Osteoblast (primary cell): ENCODE measurements at regions not wholly inside any gene's neighbourhood (a gene's known extent, or its start where the extent isn't known, plus 50 kb on each side); places are given as distances from the start of the nearest gene placed in this dataset.

Experiments
- DNase-seq: peaks from one replicate; pipeline ENCODE4 v3.0.0; 2011; ENCODE audit warnings: low spot score, mixed read lengths; ENCODE audit not compliant: insufficient read length; ENCODE audit errors: missing footprints
- H2AFZ ChIP-seq: 2 replicates; pipeline ENCODE4 v1.6.0; 2011; ENCODE audit warnings: mild to moderate bottlenecking, low read length
- H3K27ac ChIP-seq: 2 replicates; pipeline ENCODE4 v1.5.1; 2011; ENCODE audit warnings: mild to moderate bottlenecking, low read depth, low read length, moderate library complexity
- H3K27me3 ChIP-seq: 2 replicates; pipeline ENCODE4 v1.6.0; 2012; ENCODE audit warnings: mild to moderate bottlenecking, control low read depth, inconsistent platforms, low read length, moderate library complexity; ENCODE audit not compliant: insufficient read depth
- H3K36me3 ChIP-seq: 2 replicates; pipeline ENCODE4 v1.5.1; 2011; ENCODE audit warnings: mild to moderate bottlenecking, low read length, control low read depth, moderate library complexity; ENCODE audit not compliant: insufficient read depth
- H3K4me1 ChIP-seq: 2 replicates; pipeline ENCODE4 v1.5.1; 2011; ENCODE audit warnings: mild to moderate bottlenecking, low read length, control low read depth, moderate library complexity; ENCODE audit not compliant: insufficient read depth
- H3K4me2 ChIP-seq: 2 replicates; pipeline ENCODE4 v1.6.0; 2011; ENCODE audit warnings: mild to moderate bottlenecking, low read length; ENCODE audit not compliant: insufficient read depth
- H3K4me3 ChIP-seq: fragments of 200-600 bp; sonication (generic); 3 replicates; pipeline ENCODE4 v1.5.1; 2012; ENCODE audit warnings: mild to moderate bottlenecking, low read length, inconsistent platforms; ENCODE audit not compliant: insufficient read depth
- H3K79me2 ChIP-seq: 2 replicates; pipeline ENCODE4 v1.6.0; 2012; ENCODE audit warnings: mild to moderate bottlenecking, low read length, control low read depth, inconsistent platforms; ENCODE audit not compliant: insufficient read depth
- H3K9me3 ChIP-seq: 2 replicates; pipeline ENCODE4 v1.5.1; 2011; ENCODE audit warnings: low read depth, low read length, control low read depth
- H4K20me1 ChIP-seq: 2 replicates; pipeline ENCODE4 v1.6.0; 2012; ENCODE audit warnings: mild to moderate bottlenecking, low read length, control low read depth; ENCODE audit not compliant: insufficient read depth
- TF ChIP-seq, protein P1 (sequence below): IDR thresholded peaks from 2 replicates; pipeline ENCODE4 v1.5.1; 2011; ENCODE audit warnings: mild to moderate bottlenecking, low read depth, low read length, moderate library complexity; ENCODE audit errors: extremely low read depth

DNA sequence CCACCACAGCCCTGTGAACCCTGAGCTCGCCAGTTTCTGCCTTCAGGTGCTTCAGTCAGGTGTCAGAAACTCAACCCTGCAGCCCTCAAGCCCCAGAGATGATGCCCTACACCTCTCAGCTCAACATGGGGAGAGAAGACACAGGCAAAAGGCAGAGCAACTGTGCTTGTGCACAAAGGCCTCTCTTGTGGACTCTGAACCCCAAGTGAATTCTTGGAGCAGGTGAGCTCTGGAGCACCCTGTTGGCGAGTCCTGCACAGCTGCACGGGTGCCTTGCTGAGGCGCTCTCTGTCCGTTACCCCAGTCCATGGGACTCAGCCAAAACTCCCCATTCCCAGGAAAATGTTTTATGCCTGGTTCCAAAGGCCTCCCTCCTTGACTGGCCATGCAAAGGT lies 197.0 kb downstream of the KLF13 start:
- Histone ChIP-seq H3K79me2 (no peaks in the 10 kb centered on the region), H3K4me2 (no peak overlapping the region), H4K20me1 (no peaks in the 10 kb centered on the region), H3K36me3 (no peaks in the 10 kb centered on the region), H3K27me3 (no peaks in the 10 kb centered on the region), H3K27ac (no peak overlapping the region), H3K4me1 (no peaks in the 10 kb centered on the region), H2AFZ (no peak overlapping the region), H3K9me3 (no peaks in the 10 kb centered on the region), H3K4me3 (no peak overlapping the region)
- TF ChIP-seq, protein P1, sequence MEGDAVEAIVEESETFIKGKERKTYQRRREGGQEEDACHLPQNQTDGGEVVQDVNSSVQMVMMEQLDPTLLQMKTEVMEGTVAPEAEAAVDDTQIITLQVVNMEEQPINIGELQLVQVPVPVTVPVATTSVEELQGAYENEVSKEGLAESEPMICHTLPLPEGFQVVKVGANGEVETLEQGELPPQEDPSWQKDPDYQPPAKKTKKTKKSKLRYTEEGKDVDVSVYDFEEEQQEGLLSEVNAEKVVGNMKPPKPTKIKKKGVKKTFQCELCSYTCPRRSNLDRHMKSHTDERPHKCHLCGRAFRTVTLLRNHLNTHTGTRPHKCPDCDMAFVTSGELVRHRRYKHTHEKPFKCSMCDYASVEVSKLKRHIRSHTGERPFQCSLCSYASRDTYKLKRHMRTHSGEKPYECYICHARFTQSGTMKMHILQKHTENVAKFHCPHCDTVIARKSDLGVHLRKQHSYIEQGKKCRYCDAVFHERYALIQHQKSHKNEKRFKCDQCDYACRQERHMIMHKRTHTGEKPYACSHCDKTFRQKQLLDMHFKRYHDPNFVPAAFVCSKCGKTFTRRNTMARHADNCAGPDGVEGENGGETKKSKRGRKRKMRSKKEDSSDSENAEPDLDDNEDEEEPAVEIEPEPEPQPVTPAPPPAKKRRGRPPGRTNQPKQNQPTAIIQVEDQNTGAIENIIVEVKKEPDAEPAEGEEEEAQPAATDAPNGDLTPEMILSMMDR, result no peak
- no peak for DNase-seq

- no peak overlapping the region for H3K27ac ChIP-seq
- H4K20me1 ChIP-seq, result no peaks in the 10 kb centered on the region
Measured at GRCh38 chr15:31525185-31525695, 198.6 kb downstream of the KLF13 start.

GRCh38 chr15:31525988-31526665 lies 199.5 kb downstream of the KLF13 start:
- no peaks in the 10 kb centered on the region for H3K4me1 ChIP-seq
- no peaks in the 10 kb centered on the region for H4K20me1 ChIP-seq
- H3K36me3 ChIP-seq, result no peaks in the 10 kb centered on the region
- DNase-seq, result no peak
- H3K27me3 ChIP-seq, result no peaks in the 10 kb centered on the region
- H2AFZ ChIP-seq, result no peak overlapping the region
- H3K9me3 ChIP-seq, result no peaks in the 10 kb centered on the region
- TF ChIP-seq, protein P1, result no peak
- H3K4me3 ChIP-seq, result no peak overlapping the region
- H3K4me2 ChIP-seq, result no peak overlapping the region
- no peaks in the 10 kb centered on the region for H3K79me2 ChIP-seq
- no peak overlapping the region for H3K27ac ChIP-seq

More at GRCh38 chr15:31525185-31525695, 198.6 kb downstream of the KLF13 start:
- no peak overlapping the region for H3K4me3 ChIP-seq
- H2AFZ ChIP-seq, result no peak overlapping the region
- no peaks in the 10 kb centered on the region for H3K9me3 ChIP-seq
- H3K4me2 ChIP-seq, result no peak overlapping the region
- H3K27me3 ChIP-seq, result no peaks in the 10 kb centered on the region
- no peaks in the 10 kb centered on the region for H3K36me3 ChIP-seq
- TF ChIP-seq, protein P1, result no peak
- H3K79me2 ChIP-seq, result no peaks in the 10 kb centered on the region
- no peaks in the 10 kb centered on the region for H3K4me1 ChIP-seq
- no peak for DNase-seq

- Histone ChIP-seq H3K4me2 (no peak overlapping the region), H3K27ac (no peak overlapping the region), H3K4me3 (no peak overlapping the region), H2AFZ (no peak overlapping the region), H3K4me1 (no peaks in the 10 kb centered on the region), H3K36me3 (no peaks in the 10 kb centered on the region), H3K27me3 (no peaks in the 10 kb centered on the region), H4K20me1 (no peaks in the 10 kb centered on the region), H3K79me2 (no peaks in the 10 kb centered on the region), H3K9me3 (no peaks in the 10 kb centered on the region)
- TF ChIP-seq, protein P1, result no peak
- DNase-seq, result no peak
Measured at GRCh38 chr15:31526916-31527690, 200.5 kb downstream of the KLF13 start.
